Small intestine (tissue), 7 donors: ENCODE measurements at regions not wholly inside any gene's neighbourhood (a gene's known extent, or its start where the extent isn't known, plus 50 kb on each side); places are given as distances from the start of the nearest gene placed in this dataset.

ENCODE experiments used
- DNase-seq, 2 donors: peaks; one replicate each; pipeline versions ENCODE4 v3.0.0 to v3.0.0-alpha.2; 2013
- FAIRE-seq: peaks from 2 replicates; lab custom pipeline; 2012; peaks lifted over from hg19 to GRCh38; lab: Jason Lieb, UNC
- H3K27ac ChIP-seq, 3 donors: one replicate each; pipeline ENCODE4 v1.5.1; 2013; ENCODE audit warnings: low read length in 2 of 3, mild to moderate bottlenecking in 2 of 3, control low read depth in 1 of 3, inconsistent platforms in 1 of 3, low read depth in 1 of 3, moderate library complexity in 1 of 3
- H3K27me3 ChIP-seq, 3 donors: one replicate each; pipeline ENCODE4 v1.6.1; 2013; ENCODE audit warnings: low read length in 3 of 3, inconsistent platforms in 1 of 3; ENCODE audit not compliant: control insufficient read depth in 3 of 3, insufficient read depth in 3 of 3
- H3K36me3 ChIP-seq, 3 donors: one replicate each; pipeline ENCODE4 v1.6.1; 2013; ENCODE audit warnings: low read length in 3 of 3, inconsistent platforms in 1 of 3, low read depth in 1 of 3, mild to moderate bottlenecking in 1 of 3, moderate library complexity in 1 of 3; ENCODE audit not compliant: control insufficient read depth in 3 of 3, insufficient read depth in 2 of 3
- H3K4me1 ChIP-seq, 3 donors: one replicate each; pipeline ENCODE4 v1.6.1; 2013; ENCODE audit warnings: low read length in 2 of 3, inconsistent platforms in 1 of 3, low read depth in 1 of 3, mild to moderate bottlenecking in 1 of 3, moderate library complexity in 1 of 3; ENCODE audit not compliant: control insufficient read depth in 3 of 3, insufficient read depth in 2 of 3
- H3K4me3 ChIP-seq, 3 donors: one replicate each; pipeline ENCODE4 v1.5.1; 2013; ENCODE audit warnings: low read length in 3 of 3, control low read depth in 1 of 3, inconsistent platforms in 1 of 3, low read depth in 1 of 3, mild to moderate bottlenecking in 1 of 3, moderate library complexity in 1 of 3
- H3K9me3 ChIP-seq, 2 donors: one replicate each; pipeline ENCODE4 v1.6.1; 2013; ENCODE audit warnings: low read depth in 1 of 2, low read length in 1 of 2; ENCODE audit not compliant: control insufficient read depth in 2 of 2, insufficient read depth in 1 of 2
- WGBS, 3 donors: extraction: QIAGEN DNeasy Blood & Tissue Kit; methylation state at CpG; one replicate each; pipeline ENCODE4 v1.1.7; 2013; 5-methylcytosine and 5-hydroxymethylcytosine counted together
- donor health status: healthy with polysubstance abuse.
- donor health status: control.
- donor health status: control.
- donor health status: Bipolar disorder and iron deficiency.
- donor health status: healthy.

DNA sequence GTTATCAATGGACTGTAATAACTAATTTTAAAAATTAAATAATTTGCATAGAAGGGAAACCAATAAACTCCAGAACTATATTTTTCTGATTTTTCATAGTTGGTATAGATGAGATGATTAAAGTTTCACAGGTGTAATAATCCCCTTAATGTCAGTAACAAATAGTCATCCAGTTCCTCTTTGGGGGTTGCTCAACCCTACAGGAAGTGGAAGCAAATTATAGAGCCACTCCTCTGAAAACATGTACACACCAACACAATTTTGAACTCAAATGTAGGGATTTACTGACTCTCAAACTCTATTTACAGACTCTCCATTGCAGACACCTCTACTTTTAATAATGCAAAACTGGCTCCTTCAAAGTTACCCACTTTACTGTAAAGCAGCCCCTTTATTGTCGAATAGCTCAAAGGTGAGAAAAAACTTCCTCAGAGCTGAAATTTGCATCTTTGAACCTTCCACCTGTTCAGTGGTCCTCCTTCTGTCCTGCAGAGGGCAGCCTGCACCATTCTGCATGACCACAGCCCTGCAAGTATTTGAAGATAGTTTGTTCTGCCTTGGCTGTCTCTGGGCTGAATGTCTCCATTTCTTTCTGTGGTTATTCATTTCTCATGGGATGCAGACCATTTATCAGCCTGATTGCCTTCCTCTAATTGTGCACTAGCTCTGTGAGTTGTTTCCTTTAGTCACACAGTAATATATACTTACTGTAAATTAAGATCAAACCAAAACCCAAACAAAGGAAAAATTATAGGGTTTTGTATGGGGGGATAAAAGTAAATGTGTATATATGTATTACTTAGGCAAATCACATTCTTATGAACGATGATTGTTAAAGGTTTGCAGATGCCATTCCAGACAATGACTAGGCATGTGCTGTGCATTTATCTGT lies 383.2 kb upstream of the SGCD start:
- Histone ChIP-seq H3K27me3 (no peaks in the 10 kb centered on the region), H3K4me3 (no peak overlapping the region), H3K9me3 (no peaks in the 10 kb centered on the region), H3K27ac (no peak overlapping the region), H3K36me3 (no peaks in the 10 kb centered on the region), H3K4me1 (no peaks in the 10 kb centered on the region)
- DNase-seq (peak; percentile 59 to 73), FAIRE-seq (no peak)
- 7 to 18% (median 16%) methylated on average over 2 of the region's 2 CpGs for WGBS, 3 donors

DNA sequence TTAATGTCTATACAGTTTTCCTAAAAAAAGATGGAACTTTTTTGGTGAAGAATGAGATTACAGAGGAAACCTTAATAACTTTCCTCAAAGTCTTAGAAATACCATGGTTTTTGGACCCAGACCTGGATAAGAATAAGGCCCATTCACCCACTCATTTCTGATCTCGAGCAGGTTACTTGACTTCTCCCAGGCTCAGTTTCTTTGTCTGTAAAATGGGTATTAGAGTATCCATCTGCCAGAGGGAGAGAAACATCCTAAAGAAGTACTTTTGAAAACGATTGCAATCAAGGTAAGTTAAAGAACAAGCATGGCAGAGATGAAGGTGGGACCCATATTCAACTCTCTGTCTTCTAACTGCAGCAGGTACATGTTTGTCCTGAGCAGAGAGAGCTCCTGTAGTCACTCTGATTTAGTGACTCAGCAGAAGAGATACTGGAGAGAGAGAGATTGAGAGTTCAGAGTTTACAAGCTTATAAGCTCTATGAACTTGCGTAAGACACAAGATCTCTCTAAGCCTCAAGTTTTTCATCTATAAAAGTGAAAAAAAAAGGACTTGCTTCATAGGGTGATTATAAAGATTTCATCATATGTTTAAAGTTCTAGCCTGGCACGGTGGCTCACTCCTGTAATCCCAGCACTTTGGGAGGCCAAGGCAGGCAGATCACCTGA lies 379.4 kb upstream of the SGCD start:
- Histone ChIP-seq H3K27me3 (no peaks in the 10 kb centered on the region), H3K9me3 (no peaks in the 10 kb centered on the region), H3K4me1 (peaks cover 0 to 2% (median 0%) of the 10 kb centered on the region in 3 donors), H3K4me3 (no peak overlapping the region), H3K36me3 (no peaks in the 10 kb centered on the region), H3K27ac (no peak overlapping the region)
- FAIRE-seq (no peak), DNase-seq (peak; percentile 42 to 48)
- WGBS, 3 donors: 40 to 60% (median 49%) methylated on average over 4 of the region's 4 CpGs

DNA sequence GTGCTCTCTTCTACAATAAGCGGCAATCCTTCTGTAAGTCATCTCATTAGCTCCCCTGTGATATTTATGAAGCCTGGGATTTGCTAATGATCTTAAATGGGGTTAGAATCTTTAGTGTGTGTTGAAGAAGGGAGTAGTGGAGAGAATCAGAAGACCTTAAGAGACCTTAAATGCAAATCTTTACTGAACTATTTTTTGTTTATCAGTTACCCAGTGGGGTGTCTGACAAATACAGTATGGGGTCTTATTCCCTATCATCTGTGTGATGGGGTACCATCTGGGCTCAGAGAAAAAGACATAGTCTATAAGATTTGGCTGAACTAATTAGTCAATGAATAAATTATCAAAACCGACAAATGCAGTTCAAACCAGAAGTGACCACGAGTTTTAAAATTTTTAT lies 378.4 kb upstream of the SGCD start:
- Histone ChIP-seq H3K9me3 (no peaks in the 10 kb centered on the region), H3K27me3 (no peaks in the 10 kb centered on the region), H3K4me3 (no peak overlapping the region), H3K36me3 (no peaks in the 10 kb centered on the region), H3K27ac (no peak overlapping the region), H3K4me1 (peaks cover 0 to 2% (median 0%) of the 10 kb centered on the region in 3 donors)
- WGBS, 3 donors: 86 to 87% (median 87%) methylated on average over 3 of the region's 3 CpGs
- no peak for FAIRE-seq
- no peak for DNase-seq

DNA sequence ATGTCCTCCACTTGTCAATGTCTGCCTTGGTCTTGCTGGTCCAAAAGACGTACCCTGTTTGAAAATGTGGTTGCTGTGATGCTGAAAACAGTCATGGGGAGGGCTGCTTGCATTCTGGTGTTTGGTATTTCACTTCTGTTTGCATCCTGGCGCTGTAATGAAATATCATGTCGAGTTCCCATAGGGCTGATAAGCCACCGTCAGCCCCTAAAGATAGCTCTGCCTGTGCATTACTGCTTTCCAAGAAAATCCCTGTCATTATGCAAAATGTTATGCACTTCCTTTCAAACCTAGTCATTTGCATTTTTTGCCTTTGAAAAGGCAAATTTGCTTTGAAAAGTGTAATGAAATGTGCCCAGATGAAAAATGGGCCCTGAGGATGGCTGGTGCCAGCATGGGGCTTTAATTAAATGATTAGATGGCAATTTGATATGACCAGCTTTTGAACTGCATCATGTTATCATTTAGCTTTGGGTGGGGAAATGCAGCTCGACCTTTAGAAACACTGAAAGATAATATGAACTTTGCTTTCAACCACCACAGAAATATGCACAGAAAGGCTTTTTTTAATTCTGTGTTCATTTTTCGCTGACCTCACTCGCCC lies 374.4 kb upstream of the SGCD start:
- Histone ChIP-seq H3K27ac (no peak overlapping the region), H3K27me3 (no peaks in the 10 kb centered on the region), H3K4me1 (peaks cover 0 to 2% (median 0%) of the 10 kb centered on the region in 3 donors), H3K4me3 (no peak overlapping the region), H3K36me3 (no peaks in the 10 kb centered on the region), H3K9me3 (no peaks in the 10 kb centered on the region)
- FAIRE-seq (no peak), DNase-seq (no peak)
- 42 to 69% (median 49%) methylated on average over 7 of the region's 7 CpGs for WGBS, 3 donors

DNA sequence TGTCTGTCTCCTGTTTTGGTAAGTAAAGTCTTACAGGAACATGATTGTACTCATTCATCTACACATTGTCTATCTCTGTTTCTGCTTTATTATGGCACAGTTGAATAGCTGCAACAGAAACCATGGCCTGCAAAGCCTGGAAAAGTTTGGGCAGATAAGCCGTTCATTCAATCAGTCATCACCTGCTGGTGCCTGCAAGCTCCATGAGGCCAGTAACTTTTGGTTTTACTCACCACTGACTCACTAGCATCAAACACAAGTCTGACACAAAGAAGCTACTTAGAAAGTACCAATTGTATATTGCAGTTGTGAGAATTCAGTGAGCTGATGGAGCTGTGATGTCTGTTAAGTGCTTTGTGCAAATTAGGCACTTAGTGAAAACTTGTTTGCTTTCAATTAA lies 373.6 kb upstream of the SGCD start:
- WGBS, 3 donors: 24 to 58% (median 36%) methylated on average over 1 of the region's 1 CpG
- Histone ChIP-seq H3K36me3 (no peaks in the 10 kb centered on the region), H3K4me1 (peaks cover 0 to 2% (median 0%) of the 10 kb centered on the region in 3 donors), H3K27ac (no peak overlapping the region), H3K4me3 (no peak overlapping the region), H3K27me3 (no peaks in the 10 kb centered on the region), H3K9me3 (no peaks in the 10 kb centered on the region)
- FAIRE-seq (no peak), DNase-seq (no peak)

DNA sequence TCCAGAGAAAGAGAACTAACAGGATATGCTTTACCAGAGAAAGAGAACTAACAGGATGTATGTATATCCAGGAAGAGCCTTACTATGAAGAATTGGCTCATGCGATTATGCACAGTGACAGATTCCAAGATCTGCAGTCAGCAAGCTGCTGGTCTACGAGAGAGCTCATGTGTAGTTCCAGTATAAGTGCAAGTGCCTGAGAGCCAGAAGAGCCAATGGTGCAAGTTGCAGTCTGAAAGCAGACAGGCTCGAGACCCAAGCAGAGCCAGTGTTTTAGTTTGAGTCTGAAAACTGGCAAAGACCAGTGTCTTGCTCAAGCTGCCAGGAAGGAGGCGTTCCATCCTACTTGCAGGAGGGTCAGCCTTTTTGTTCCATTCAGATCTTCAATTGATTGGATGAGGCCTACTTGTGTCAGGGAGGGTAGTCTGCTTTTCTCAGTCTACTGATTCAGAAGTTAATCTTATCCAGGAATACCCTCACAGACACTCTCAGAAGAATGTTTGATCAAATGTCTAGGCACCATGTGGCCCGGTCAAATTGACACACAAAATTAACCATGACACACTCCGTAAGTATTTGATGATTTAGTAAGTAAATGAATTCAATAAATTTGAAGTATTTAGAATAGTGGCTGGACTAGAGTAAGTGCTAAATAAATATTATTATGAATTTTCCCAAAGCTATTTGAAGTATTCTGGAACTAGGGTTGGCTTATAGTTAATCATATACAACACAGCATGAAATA lies 372.1 kb upstream of the SGCD start:
- no peak overlapping the region for H3K27ac ChIP-seq
- 68 to 90% (median 82%) methylated on average over 6 of the region's 6 CpGs for WGBS, 3 donors
- H3K27me3 ChIP-seq: no peaks in the 10 kb centered on the region
- peaks cover 0 to 2% (median 0%) of the 10 kb centered on the region in 3 donors for H3K4me1 ChIP-seq
- peak in 1 of 2 donors; percentile 10 for DNase-seq
- no peaks in the 10 kb centered on the region for H3K36me3 ChIP-seq
- no peak for FAIRE-seq
- H3K4me3 ChIP-seq: no peak overlapping the region
- no peaks in the 10 kb centered on the region for H3K9me3 ChIP-seq

DNA sequence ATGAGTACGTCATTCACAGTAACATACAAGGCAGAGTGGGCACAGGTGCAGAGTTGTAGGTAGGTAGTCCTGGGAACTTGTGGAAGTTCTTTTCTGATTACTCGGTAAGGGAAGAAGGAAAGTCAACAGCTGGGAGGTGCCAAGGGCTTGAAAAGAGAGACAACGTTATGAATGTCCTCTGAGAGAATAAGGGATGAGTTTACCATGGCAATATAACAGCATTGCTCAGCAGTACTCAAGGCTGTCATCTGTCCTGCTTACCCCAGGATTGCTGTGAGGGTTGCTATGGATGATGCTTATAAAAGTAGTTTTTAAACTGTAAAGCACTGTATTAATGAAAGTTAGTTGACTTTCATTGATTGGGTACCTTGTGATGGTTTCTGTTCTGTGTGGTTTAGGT lies 369.1 kb upstream of the SGCD start:
- H3K36me3 ChIP-seq: no peaks in the 10 kb centered on the region
- no peaks in the 10 kb centered on the region for H3K9me3 ChIP-seq
- DNase-seq (no peak), FAIRE-seq (no peak)
- no peaks in the 10 kb centered on the region for H3K4me1 ChIP-seq
- WGBS, 3 donors: 80 to 92% (median 89%) methylated on average over 3 of the region's 3 CpGs
- no peaks in the 10 kb centered on the region for H3K27me3 ChIP-seq
- H3K27ac ChIP-seq: no peak overlapping the region
- H3K4me3 ChIP-seq: no peak overlapping the region

DNA sequence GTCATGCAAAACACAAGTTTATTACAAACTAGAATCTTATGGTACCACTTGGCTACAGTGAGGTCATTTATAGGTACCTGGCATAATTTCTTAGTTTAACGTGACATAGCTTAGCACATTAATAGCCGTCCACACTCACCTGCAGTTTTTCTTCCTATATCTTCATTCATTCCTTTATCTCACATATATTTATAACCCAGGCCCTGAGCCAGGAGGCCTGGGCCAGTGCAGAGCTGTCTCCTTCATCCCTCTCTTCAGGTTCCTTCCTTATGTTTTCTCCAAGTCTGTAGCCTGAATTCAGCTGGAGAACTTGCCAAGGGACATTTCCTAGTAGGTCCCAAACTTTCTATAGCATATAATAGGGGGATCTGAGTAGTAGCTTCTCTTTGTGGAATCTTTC lies 367.9 kb upstream of the SGCD start:
- Histone ChIP-seq H3K4me1 (no peaks in the 10 kb centered on the region), H3K27ac (no peak overlapping the region), H3K4me3 (no peak overlapping the region), H3K27me3 (no peaks in the 10 kb centered on the region), H3K36me3 (no peaks in the 10 kb centered on the region), H3K9me3 (no peaks in the 10 kb centered on the region)
- WGBS, 3 donors: 16 to 63% (median 56%) methylated on average over 2 of the region's 2 CpGs
- no peak for DNase-seq
- FAIRE-seq: no peak
